Putamen (tissue), 1 donor: ENCODE measurements at regions not wholly inside any gene's neighbourhood (a gene's known extent, or its start where the extent isn't known, plus 50 kb on each side); places are given as distances from the start of the nearest gene placed in this dataset.

Experiments used
- DNase-seq: peaks from one replicate; pipeline ENCODE4 v3.0.0-alpha.2; 2016; ENCODE audit warnings: low spot score

DNA sequence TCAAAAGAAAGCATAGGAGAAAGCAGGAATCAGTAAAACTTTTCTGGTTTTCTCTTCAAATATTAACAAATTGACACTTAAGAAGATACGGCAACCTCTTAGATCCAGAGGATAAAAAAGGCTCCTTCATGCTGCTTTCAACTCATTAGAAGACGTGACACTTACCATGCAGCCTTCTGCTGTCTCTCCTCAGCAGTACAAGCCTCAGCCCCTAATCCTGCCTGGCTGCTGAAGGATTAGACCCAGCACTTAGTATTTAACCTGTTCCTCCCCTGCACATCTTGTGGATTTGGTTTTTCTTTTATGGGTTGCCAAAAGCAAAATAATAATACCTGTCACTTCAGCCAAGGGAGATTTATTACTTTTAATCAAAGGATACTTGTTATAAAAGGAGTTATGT, 108.4 kb downstream of the LYZL1 start:
- no peak for DNase-seq

DNA sequence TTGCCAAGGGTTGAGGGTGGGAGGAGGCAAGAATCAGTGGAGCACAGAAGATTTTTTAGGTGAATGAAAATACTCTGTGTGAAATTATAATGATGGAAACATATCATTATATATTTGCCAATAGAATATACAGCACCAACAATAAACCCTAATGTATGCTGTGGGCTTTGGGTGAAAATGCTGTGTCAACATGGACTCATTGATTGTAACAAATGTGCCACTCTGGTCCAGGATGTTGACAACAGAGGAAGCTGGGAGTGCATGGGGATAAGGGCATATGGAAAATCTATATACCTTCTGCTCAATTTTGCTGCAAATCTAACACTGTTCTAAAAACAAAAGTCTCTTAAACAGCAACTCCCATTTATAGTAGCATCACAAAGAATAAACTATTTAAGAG, 114.3 kb downstream of the LYZL1 start:
- no peak for DNase-seq

DNA sequence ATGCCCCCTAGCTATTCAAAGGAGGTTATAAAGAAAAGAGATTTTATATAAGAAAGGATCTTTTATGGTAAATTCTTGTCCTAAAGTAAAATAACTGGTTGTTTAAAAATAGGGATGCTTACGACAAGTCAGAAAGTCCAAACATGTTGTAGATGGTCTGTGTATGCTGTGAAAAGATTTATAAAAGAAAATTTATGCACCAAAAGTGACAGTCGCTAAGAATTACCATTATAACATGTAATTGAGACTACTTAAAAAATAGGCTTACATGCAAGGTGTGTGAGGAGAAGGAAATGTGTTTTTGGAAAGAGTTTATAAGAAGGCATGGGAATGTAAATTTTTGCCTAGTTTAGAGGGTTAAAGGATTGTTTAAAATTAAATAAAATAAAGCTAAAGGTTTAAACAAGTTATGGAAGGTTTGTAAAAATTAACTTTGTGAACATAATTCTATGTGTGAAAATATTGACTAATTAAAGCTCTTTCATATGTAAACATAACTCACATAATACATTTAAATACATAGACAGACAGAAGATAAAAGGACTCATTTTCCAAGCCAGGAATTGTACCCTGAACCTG, 118.5 kb downstream of the LYZL1 start:
- DNase-seq, result no peak
